Aorta (tissue), 5 donors: ENCODE measurements at regions not wholly inside any gene's neighbourhood (a gene's known extent, or its start where the extent isn't known, plus 50 kb on each side); places are given as distances from the start of the nearest gene placed in this dataset.

Experiments
- ATAC-seq: fragments of 200-7000 bp; cut with Tn5 transposase; one replicate; pipeline ENCODE4 v1.9.1; 2022; ENCODE audit warnings: moderate library complexity; ENCODE audit not compliant: low FRiP score
- DNase-seq, 2 donors: peaks; one replicate each; pipeline ENCODE4 v3.0.0-alpha.2; 2020
- H3K27ac ChIP-seq, 2 donors: one replicate each; pipeline ENCODE4 v1.5.1; 2013; ENCODE audit warnings: low read length in 2 of 2, mild to moderate bottlenecking in 2 of 2, moderate library complexity in 2 of 2, control low read depth in 1 of 2, inconsistent platforms in 1 of 2, low read depth in 1 of 2
- H3K27me3 ChIP-seq, 2 donors: one replicate each; pipeline ENCODE4 v1.6.1; 2013; ENCODE audit warnings: control low read depth in 1 of 2, low read length in 1 of 2, mild to moderate bottlenecking in 1 of 2, moderate library complexity in 1 of 2; ENCODE audit not compliant: insufficient read depth in 2 of 2, control insufficient read depth in 1 of 2
- H3K36me3 ChIP-seq, 2 donors: one replicate each; pipeline ENCODE4 v1.6.1; 2013; ENCODE audit warnings: control low read depth in 1 of 2, low read length in 1 of 2, mild to moderate bottlenecking in 1 of 2; ENCODE audit not compliant: insufficient read depth in 2 of 2, control insufficient read depth in 1 of 2
- H3K4me1 ChIP-seq, 2 donors: one replicate each; pipeline ENCODE4 v1.6.1; 2013; ENCODE audit warnings: low read length in 2 of 2, control low read depth in 1 of 2, mild to moderate bottlenecking in 1 of 2, moderate library complexity in 1 of 2; ENCODE audit not compliant: insufficient read depth in 2 of 2, control insufficient read depth in 1 of 2
- H3K4me3 ChIP-seq, 2 donors: one replicate each; pipeline ENCODE4 v1.5.1; 2013; ENCODE audit warnings: low read length in 2 of 2, control low read depth in 1 of 2, mild to moderate bottlenecking in 1 of 2
- H3K9me3 ChIP-seq: one replicate; pipeline ENCODE4 v1.6.1; 2013; ENCODE audit warnings: mild to moderate bottlenecking, low read length; ENCODE audit not compliant: control insufficient read depth
- WGBS, 2 donors: extraction: QIAGEN DNeasy Blood & Tissue Kit; methylation state at CpG; one replicate each; pipeline ENCODE4 v1.1.7; 2013; 5-methylcytosine and 5-hydroxymethylcytosine counted together
- intact Hi-C, 2 donors: fragments of 100-400 bp; cut with DNase I; formaldehyde crosslinking; loops; one replicate each; pipeline versions ENCODE4 v1.14.2 to v1.15.0; 2022
- donor health status: healthy with polysubstance abuse.
- donor health status: Bipolar disorder and iron deficiency.
- donor health status: DM: no; HTN: no; CAD: no.
- donor health status: DM: no; HTN: no; CAD: no.
- donor health status: DM: yes; HTN: yes; CAD: no.

DNA sequence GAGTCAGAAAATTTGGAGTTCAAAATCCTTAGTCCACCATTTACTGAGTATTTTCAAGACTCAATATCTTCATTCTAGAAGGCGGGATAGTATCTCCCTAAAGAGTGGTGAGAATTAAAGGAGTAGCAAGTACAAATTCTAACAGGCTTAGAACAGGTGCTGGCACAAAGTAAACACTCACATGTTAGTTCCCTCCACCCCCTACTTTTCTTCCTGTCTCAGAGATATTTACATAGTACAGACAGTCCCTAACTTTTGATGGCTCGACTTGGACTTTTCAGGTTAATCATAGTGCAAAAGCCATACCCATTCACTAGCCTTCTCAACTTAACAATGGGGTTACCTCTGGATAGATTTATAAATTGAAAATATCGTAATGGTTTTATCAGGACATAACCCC, 476.2 kb upstream of the RASGRP1 start:
- Histone ChIP-seq H3K36me3 (no peaks in the 10 kb centered on the region), H3K27me3 (no peaks in the 10 kb centered on the region), H3K4me3 (no peak overlapping the region), H3K27ac (no peak overlapping the region), H3K4me1 (no peaks in the 10 kb centered on the region), H3K9me3 (peaks cover 1% of the 10 kb centered on the region)
- ATAC-seq (no peak), DNase-seq (no peak)
- intact Hi-C loops, result no loop called here
- 87 to 89% methylated on average over 3 of the region's 3 CpGs for WGBS, 2 donors

DNA sequence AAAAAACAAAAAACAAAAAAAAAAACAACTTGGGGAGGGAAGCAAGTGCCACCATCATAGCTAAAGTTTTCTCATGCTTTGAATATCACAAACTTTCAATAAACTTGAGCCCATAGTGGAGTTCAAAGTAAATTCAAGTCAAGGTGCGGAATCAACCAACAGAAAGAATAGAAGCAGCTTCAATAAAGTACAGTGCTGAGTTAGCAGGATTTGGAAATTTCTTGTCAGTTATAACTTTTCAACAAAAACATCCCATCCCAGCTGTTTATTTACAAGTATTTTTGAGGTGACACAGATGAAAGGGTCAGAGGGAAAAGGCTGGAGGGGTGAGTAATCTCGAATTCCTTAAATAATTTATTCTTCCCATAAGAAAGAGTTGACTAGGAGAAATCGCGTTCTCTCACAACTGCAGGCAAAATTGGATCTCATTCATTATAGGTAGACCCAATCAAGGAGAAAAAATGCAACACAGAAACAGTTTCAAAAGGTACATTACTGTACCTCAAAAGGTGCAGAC, 477.4 kb upstream of the RASGRP1 start:
- ATAC-seq, result no peak
- H3K4me3 ChIP-seq, result no peak overlapping the region
- no peaks in the 10 kb centered on the region for H3K36me3 ChIP-seq
- H3K27ac ChIP-seq, result no peak overlapping the region
- intact Hi-C loops, result no loop called here
- peaks cover 1% of the 10 kb centered on the region for H3K9me3 ChIP-seq
- WGBS, 2 donors, result 73 to 78% methylated on average over 4 of the region's 4 CpGs
- no peaks in the 10 kb centered on the region for H3K4me1 ChIP-seq
- no peak for DNase-seq
- no peaks in the 10 kb centered on the region for H3K27me3 ChIP-seq

DNA sequence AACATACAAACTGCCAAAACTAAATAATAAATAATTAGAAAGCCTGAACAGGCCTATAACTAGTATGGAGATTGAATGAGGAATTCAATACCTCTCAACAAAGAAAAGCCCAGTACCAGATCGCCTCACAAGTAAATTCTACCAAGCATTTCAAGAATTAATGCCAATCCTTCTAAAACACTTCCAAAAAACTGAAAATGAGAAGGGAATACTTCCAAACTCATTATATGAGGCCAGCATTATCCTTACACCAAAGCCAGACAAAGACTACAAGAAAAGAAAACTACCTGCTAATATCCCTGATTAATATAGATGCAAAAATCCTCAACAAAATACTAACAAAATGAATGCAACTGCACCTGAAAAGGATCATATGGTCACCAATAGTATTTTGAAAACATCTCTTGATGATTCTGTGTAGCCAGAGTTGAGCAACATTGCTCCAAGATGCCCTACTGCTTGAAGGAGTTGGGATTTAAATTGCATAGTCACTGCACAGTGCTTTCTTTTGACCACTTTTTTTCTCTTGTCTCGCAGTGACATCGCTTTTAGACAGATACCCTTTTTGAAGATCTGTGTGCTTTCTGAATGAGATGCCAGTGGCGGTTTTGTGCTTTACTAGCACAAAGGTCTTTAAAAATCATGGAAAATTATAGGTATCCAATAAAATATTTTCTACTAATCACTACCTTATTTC, 487.2 kb upstream of the RASGRP1 start:
- WGBS, 2 donors, result 90 to 93% methylated on average over 4 of the region's 4 CpGs
- H3K27me3 ChIP-seq, result no peaks in the 10 kb centered on the region
- ATAC-seq, result no peak

DNA sequence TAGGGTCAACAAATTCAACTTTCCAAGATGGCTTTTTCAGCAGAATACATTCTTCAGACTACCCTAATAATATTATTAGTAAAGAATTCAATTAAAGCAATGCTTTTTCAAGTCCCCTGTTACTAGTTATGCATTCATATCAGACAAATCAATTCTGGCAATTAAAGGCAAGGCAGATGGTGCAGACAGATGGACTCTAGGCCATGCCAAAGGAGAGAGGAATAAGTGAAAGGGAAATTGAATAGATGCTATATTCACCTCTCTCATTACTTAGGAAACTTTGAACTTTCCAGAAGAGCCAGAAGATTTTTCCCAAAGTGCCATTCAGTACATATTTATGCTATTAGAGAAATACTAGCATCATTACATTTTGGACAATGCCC, 487.7 kb upstream of the RASGRP1 start:
- Histone ChIP-seq H3K27ac (no peak overlapping the region), H3K4me1 (no peaks in the 10 kb centered on the region), H3K36me3 (no peaks in the 10 kb centered on the region), H3K4me3 (no peak overlapping the region), H3K9me3 (no peaks in the 10 kb centered on the region), H3K27me3 (no peaks in the 10 kb centered on the region)
- DNase-seq, result no peak
- intact Hi-C loops, result no loop called here
- ATAC-seq, result no peak

More for the DNA sequence above, 487.2 kb upstream of the RASGRP1 start:
- intact Hi-C loops, result no loop called here
- Histone ChIP-seq H3K4me1 (no peaks in the 10 kb centered on the region), H3K36me3 (no peaks in the 10 kb centered on the region), H3K4me3 (no peak overlapping the region), H3K9me3 (no peaks in the 10 kb centered on the region), H3K27ac (no peak overlapping the region)
- DNase-seq, result no peak

DNA sequence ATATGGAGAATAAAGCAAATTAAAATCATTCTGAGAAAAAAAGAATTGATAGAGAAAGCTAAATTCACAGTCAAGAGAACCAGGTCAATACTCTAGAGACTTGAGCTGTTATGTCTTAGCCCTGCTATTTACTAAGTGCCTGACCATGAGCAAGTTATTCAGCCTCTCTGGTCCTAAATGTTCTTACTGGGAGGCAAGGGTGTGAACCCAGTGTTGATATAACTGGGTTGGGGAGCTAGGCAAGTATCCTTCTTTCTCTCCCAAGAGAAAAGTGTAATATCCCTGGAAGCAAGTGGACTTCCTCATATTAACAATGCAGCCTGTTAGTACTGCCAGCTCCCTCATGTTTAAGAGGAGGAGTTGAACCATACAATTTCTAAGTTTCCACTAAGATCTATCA, 488.9 kb upstream of the RASGRP1 start:
- no peaks in the 10 kb centered on the region for H3K4me1 ChIP-seq
- intact Hi-C loops, result no loop called here
- no peak for DNase-seq
- no peak overlapping the region for H3K27ac ChIP-seq
- no peaks in the 10 kb centered on the region for H3K36me3 ChIP-seq
- no peak for ATAC-seq
- no peaks in the 10 kb centered on the region for H3K9me3 ChIP-seq
- no peak overlapping the region for H3K4me3 ChIP-seq
- H3K27me3 ChIP-seq, result no peaks in the 10 kb centered on the region

DNA sequence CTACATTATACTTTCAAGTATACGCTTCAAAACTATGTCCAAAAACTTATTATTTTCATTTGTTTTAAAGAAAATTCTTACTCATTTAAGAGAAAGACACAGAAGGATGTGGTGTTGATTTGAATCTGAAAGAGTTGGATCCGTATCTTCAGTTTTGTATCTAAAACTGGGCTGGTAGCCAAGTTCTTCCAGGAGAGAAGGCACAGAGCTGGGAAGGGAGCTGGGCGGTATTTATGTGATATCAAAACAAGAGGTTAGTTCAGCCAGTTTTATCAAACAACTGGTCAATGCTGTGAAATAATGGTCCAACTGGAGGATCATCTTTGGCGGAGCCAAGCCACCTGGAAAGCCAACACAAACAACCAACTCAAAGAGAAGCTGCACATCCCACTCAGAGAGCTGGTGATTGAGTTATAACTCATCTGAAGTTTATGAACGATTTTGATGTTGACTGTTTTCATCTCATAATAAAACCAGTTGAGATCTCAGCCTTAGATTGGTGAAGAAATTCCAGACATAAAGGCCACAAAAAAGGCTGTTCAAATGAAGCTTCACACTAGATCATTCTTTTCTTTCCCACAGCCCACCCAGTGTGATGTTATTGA, 489.6 kb upstream of the RASGRP1 start:
- ATAC-seq, result no peak
- no peaks in the 10 kb centered on the region for H3K4me1 ChIP-seq
- intact Hi-C loops, result no loop called here
- H3K9me3 ChIP-seq, result no peaks in the 10 kb centered on the region
- no peak overlapping the region for H3K4me3 ChIP-seq
- no peak for DNase-seq
- 58 to 64% methylated on average over 5 of the region's 5 CpGs for WGBS, 2 donors
- H3K27me3 ChIP-seq, result no peaks in the 10 kb centered on the region
- no peak overlapping the region for H3K27ac ChIP-seq
- H3K36me3 ChIP-seq, result no peaks in the 10 kb centered on the region

DNA sequence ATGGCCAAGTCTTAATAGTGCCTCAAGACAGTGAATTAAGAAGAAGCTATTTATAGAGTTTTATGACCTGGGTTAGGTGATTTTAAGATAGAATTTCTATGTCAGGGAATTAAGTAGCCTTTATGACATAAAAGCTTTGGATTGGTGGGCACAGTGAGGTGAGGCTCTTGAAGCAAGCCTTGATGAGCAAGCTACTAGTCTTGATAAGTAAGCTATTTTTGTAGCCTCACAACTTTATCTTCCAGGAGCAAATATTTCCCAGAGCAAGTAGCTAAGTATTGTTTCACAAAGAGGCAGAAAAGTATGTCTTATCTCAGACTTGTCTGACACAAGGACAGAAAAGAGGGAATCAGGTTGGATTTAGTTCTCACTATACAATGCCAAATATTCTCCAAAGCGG, 491.7 kb upstream of the RASGRP1 start:
- H3K4me1 ChIP-seq, result no peaks in the 10 kb centered on the region
- ATAC-seq, result no peak
- H3K36me3 ChIP-seq, result no peaks in the 10 kb centered on the region
- intact Hi-C loops, result no loop called here
- no peak overlapping the region for H3K4me3 ChIP-seq
- no peaks in the 10 kb centered on the region for H3K9me3 ChIP-seq
- 87 to 93% methylated on average over 1 of the region's 1 CpG for WGBS, 2 donors
- no peak for DNase-seq
- no peaks in the 10 kb centered on the region for H3K27me3 ChIP-seq
- no peak overlapping the region for H3K27ac ChIP-seq

DNA sequence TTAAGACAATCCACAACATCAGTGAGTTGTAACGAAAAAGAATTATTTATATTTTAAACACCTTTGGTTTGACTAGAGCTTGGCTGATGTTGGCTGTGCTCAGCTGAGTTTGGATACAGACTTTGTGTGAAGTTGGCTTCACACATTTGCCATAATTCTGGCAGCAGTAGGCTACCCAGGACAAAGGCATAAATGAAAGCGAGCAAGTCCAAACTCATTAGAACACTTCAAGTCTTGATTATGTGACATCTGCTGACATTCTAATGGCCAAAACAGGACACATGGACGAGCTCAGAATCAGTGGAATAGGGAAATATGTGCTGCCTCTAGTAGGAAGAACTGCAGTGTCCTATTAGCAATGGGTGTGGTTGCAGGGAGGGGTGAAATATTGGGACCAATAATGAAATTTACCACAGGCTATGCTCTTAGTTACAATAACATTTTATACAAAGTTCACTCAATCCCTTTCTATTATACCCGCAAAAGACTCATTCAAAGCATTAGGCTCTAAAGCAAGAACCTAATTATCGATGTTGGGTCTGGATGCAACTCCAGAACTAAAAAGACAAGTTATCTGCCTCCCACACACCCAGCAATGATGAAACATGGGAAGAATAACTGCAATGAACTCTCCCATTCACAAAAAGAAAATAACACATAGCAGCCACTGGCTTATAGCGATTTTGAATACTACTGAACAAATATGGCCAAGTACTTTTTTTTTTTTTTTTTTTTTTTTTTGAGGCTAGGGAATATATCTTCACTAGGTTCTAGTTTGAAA, 493.9 kb upstream of the RASGRP1 start:
- H3K27ac ChIP-seq, result no peak overlapping the region
- WGBS, 2 donors, result 85 to 87% methylated on average over 6 of the region's 6 CpGs
- DNase-seq, result no peak
- intact Hi-C loops, result no loop called here
- H3K36me3 ChIP-seq, result no peaks in the 10 kb centered on the region
- no peaks in the 10 kb centered on the region for H3K4me1 ChIP-seq
- no peaks in the 10 kb centered on the region for H3K27me3 ChIP-seq
- no peaks in the 10 kb centered on the region for H3K9me3 ChIP-seq
- H3K4me3 ChIP-seq, result no peak overlapping the region
- ATAC-seq, result no peak

DNA sequence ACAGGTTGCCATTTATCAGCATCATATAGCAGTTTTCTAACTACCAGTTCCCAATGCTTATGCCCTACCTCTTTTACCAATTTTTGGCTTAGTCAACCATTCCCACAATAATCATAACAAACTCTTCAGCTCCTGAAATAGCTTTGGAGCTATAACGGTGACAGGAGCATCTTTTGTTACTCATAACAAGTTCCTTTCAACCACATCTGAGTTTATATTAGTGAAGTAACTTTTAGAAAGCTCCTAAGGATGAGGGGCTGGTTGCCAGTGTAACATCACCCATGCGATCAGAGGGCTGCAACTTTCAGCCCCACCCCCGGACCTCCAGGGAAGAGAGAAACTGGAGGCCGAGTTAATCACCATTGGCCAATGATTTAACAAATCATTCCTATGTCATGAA, 495.3 kb upstream of the RASGRP1 start:
- WGBS, 2 donors, result 66 to 81% methylated on average over 4 of the region's 4 CpGs
- Histone ChIP-seq H3K27ac (no peak overlapping the region), H3K4me1 (no peaks in the 10 kb centered on the region), H3K36me3 (no peaks in the 10 kb centered on the region), H3K4me3 (no peak overlapping the region), H3K9me3 (no peaks in the 10 kb centered on the region), H3K27me3 (no peaks in the 10 kb centered on the region)
- intact Hi-C loops, result no loop called here
- no peak for ATAC-seq
- no peak for DNase-seq
